Lung (tissue), 11 donors: ENCODE measurements at regions not wholly inside any gene's neighbourhood (a gene's known extent, or its start where the extent isn't known, plus 50 kb on each side); places are given as distances from the start of the nearest gene placed in this dataset.

Experiments used
- ATAC-seq: fragments of 200-7000 bp; cut with Tn5 transposase; one replicate; pipeline ENCODE4 v1.9.1; 2020; ENCODE audit warnings: moderate number of reproducible peaks; ENCODE audit not compliant: insufficient read depth, low FRiP score
- DNase-seq, 3 donors: peaks; one replicate each; pipeline ENCODE4 v3.0.0-alpha.2; 2013 to 2017
- H3K27ac ChIP-seq, 2 donors: one replicate each; pipeline ENCODE4 v1.5.1; 2013; ENCODE audit warnings: mild to moderate bottlenecking in 2 of 2, moderate library complexity in 2 of 2, control low read depth in 1 of 2, inconsistent platforms in 1 of 2, low read depth in 1 of 2, low read length in 1 of 2
- H3K27me3 ChIP-seq, 3 donors: one replicate each; pipeline ENCODE4 v1.5.1; 2013; ENCODE audit warnings: low read length in 2 of 3; ENCODE audit not compliant: control insufficient read depth in 3 of 3, insufficient read depth in 3 of 3
- H3K36me3 ChIP-seq, 4 donors: one replicate each; pipeline ENCODE4 v1.5.1; 2013; ENCODE audit warnings: low read length in 4 of 4, mild to moderate bottlenecking in 1 of 4, moderate library complexity in 1 of 4; ENCODE audit not compliant: control insufficient read depth in 4 of 4, insufficient read depth in 4 of 4
- H3K4me1 ChIP-seq, 5 donors: one replicate each; pipeline ENCODE4 v1.5.1; 2013; ENCODE audit warnings: low read length in 5 of 5, mild to moderate bottlenecking in 2 of 5, moderate library complexity in 1 of 5; ENCODE audit not compliant: control insufficient read depth in 5 of 5, insufficient read depth in 5 of 5
- H3K4me3 ChIP-seq: one replicate; pipeline ENCODE4 v1.5.1; 2013; ENCODE audit warnings: mild to moderate bottlenecking, control low read depth, moderate library complexity
- H3K9ac ChIP-seq, 2 donors: one replicate each; pipeline ENCODE4 v1.5.1; 2013; ENCODE audit warnings: low read length in 2 of 2, control low read depth in 1 of 2; ENCODE audit not compliant: insufficient read depth in 1 of 2
- H3K9me3 ChIP-seq, 4 donors: one replicate each; pipeline ENCODE4 v1.5.1; 2013; ENCODE audit warnings: low read length in 3 of 4, mild to moderate bottlenecking in 1 of 4, moderate library complexity in 1 of 4; ENCODE audit not compliant: control insufficient read depth in 4 of 4, insufficient read depth in 3 of 4
- WGBS, 2 donors: extraction: QIAGEN DNeasy Blood & Tissue Kit; methylation state at CpG; one replicate each; pipeline ENCODE4 v1.1.7; 2013; 5-methylcytosine and 5-hydroxymethylcytosine counted together
- TF ChIP-seq, protein P1 (sequence below): IDR thresholded peaks from 2 replicates; pipeline ENCODE4 v1.5.1; 2012; ENCODE audit warnings: mild to moderate bottlenecking; ENCODE audit errors: control extremely low read depth, extremely low read depth
- donor health status: control.
- donor health status: control.
- donor health status: Bipolar disorder and iron deficiency.
- donor health status: healthy.
- donor health status: DM: yes; HTN: yes; CAD: no.

DNA sequence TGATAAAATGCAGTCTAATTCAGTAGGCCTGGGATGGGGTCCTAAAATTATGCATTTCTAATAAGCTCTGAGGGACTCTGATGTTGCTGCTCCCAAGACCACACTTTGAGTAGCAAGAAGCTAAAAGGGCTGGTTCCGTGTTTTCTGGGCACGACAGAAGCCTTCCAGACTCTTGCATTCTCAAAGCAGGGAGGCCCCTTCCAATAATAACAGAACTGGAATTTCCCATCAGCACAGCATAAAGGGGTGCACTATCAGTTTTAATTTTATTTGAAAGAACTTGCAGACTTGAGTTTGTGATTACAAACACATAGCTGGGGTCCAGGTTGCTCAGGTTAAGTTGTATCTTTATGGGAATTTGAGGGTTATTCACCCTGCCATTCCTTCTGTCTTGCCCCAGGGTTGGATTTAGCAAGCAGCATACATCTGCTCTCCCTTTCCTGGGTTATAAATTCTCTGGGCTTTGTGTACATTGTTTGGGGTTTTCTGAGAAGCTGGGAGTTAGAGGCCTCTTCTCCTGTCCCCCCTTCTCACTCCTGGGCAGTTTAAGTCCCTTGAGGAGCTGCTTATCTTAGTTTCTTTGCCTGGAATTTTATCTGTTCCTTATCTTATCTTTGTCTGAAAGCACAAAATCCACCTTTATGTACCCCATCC, 94.2 kb upstream of the SLC2A1 start:
- no peak for DNase-seq
- TF ChIP-seq, protein P1, sequence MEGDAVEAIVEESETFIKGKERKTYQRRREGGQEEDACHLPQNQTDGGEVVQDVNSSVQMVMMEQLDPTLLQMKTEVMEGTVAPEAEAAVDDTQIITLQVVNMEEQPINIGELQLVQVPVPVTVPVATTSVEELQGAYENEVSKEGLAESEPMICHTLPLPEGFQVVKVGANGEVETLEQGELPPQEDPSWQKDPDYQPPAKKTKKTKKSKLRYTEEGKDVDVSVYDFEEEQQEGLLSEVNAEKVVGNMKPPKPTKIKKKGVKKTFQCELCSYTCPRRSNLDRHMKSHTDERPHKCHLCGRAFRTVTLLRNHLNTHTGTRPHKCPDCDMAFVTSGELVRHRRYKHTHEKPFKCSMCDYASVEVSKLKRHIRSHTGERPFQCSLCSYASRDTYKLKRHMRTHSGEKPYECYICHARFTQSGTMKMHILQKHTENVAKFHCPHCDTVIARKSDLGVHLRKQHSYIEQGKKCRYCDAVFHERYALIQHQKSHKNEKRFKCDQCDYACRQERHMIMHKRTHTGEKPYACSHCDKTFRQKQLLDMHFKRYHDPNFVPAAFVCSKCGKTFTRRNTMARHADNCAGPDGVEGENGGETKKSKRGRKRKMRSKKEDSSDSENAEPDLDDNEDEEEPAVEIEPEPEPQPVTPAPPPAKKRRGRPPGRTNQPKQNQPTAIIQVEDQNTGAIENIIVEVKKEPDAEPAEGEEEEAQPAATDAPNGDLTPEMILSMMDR = no peak
- Histone ChIP-seq H3K4me3 (no peak overlapping the region), H3K27me3 (no peaks in the 10 kb centered on the region), H3K36me3 (no peaks in the 10 kb centered on the region), H3K9me3 (peaks cover 0 to 2% (median 0%) of the 10 kb centered on the region in 4 donors), H3K27ac (no peak overlapping the region), H3K9ac (no peak overlapping the region), H3K4me1 (peaks cover 0 to 38% (median 21%) of the 10 kb centered on the region in 5 donors)
- WGBS, 2 donors = 88 to 90% methylated on average over 2 of the region's 2 CpGs
- no peak for ATAC-seq

GRCh38 chr1:43052322-43052721, 93.7 kb upstream of the SLC2A1 start:
- no peak overlapping the region for H3K9ac ChIP-seq
- H3K9me3 ChIP-seq = peaks cover 0 to 2% (median 0%) of the 10 kb centered on the region in 4 donors
- no peak overlapping the region for H3K27ac ChIP-seq
- no peak for DNase-seq
- peaks cover 0 to 32% (median 15%) of the 10 kb centered on the region in 5 donors for H3K4me1 ChIP-seq
- no peak for ATAC-seq
- H3K27me3 ChIP-seq = no peaks in the 10 kb centered on the region
- TF ChIP-seq, protein P1 = no peak
- no peaks in the 10 kb centered on the region for H3K36me3 ChIP-seq
- WGBS, 2 donors = 99 to 100% methylated on average over 1 of the region's 1 CpG
- no peak overlapping the region for H3K4me3 ChIP-seq

DNA sequence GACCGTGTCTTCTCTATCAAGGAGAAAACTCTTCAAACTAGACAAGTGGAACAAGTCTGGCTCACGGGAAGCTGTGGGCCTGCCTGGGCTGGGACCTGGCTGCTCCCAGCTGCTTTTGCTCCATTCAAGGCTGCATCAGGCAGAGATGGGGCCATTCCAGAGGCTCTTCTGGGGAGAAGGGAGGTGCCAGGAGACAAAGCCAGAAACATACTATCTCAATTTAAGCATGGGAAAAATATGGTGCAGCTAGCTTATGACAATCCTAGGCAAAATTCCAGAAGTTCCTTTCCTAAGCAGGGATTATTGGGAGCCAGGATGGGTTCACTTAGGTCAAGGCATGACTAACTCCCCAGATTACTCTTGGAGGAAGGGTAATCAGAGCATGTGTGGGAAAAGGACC, 90.8 kb upstream of the SLC2A1 start:
- 64 to 67% methylated on average over 2 of the region's 2 CpGs for WGBS, 2 donors
- H3K9me3 ChIP-seq = no peaks in the 10 kb centered on the region
- peaks cover 0 to 22% (median 2%) of the 10 kb centered on the region in 5 donors for H3K4me1 ChIP-seq
- DNase-seq = peak; percentile 27 to 69 (median 32)
- H3K36me3 ChIP-seq = no peaks in the 10 kb centered on the region
- no peak overlapping the region for H3K27ac ChIP-seq
- no peaks in the 10 kb centered on the region for H3K27me3 ChIP-seq
- no peak overlapping the region for H3K4me3 ChIP-seq
- ATAC-seq = no peak
- no peak overlapping the region for H3K9ac ChIP-seq
- TF ChIP-seq, protein P1 = no peak

GRCh38 chr1:43048601-43049011, 89.9 kb upstream of the SLC2A1 start:
- peaks cover 0 to 22% (median 2%) of the 10 kb centered on the region in 5 donors for H3K4me1 ChIP-seq
- no peak overlapping the region for H3K27ac ChIP-seq
- H3K36me3 ChIP-seq = no peaks in the 10 kb centered on the region
- DNase-seq (no peak), ATAC-seq (no peak)
- no peaks in the 10 kb centered on the region for H3K27me3 ChIP-seq
- H3K9ac ChIP-seq = no peak overlapping the region
- H3K4me3 ChIP-seq = no peak overlapping the region
- WGBS, 2 donors = 79 to 86% methylated on average over 2 of the region's 2 CpGs
- no peaks in the 10 kb centered on the region for H3K9me3 ChIP-seq
- TF ChIP-seq, protein P1 = no peak
